IPS-18a (cell line): ENCODE measurements at regions not wholly inside any gene's neighbourhood (a gene's known extent, or its start where the extent isn't known, plus 50 kb on each side); places are given as distances from the start of the nearest gene placed in this dataset.

Experiments
- H3K27ac ChIP-seq: one replicate; pipeline ENCODE4 v1.5.1; 2013; ENCODE audit warnings: low read length
- H3K27me3 ChIP-seq: one replicate; pipeline ENCODE4 v1.6.1; 2013; ENCODE audit warnings: mild to moderate bottlenecking, low read length; ENCODE audit not compliant: control insufficient read depth, insufficient read depth
- H3K36me3 ChIP-seq: one replicate; pipeline ENCODE4 v1.6.1; 2013; ENCODE audit warnings: low read depth, low read length; ENCODE audit not compliant: control insufficient read depth
- H3K4me1 ChIP-seq: one replicate; pipeline ENCODE4 v1.6.1; 2013; ENCODE audit warnings: low read depth, low read length; ENCODE audit not compliant: control insufficient read depth
- H3K4me3 ChIP-seq: one replicate; pipeline ENCODE4 v1.5.1; 2013; ENCODE audit warnings: low read length
- H3K9ac ChIP-seq: one replicate; pipeline ENCODE4 v1.6.1; 2013; ENCODE audit warnings: mild to moderate bottlenecking, low read length, moderate library complexity
- H3K9me3 ChIP-seq: one replicate; pipeline ENCODE4 v1.6.1; 2013; ENCODE audit warnings: low read depth, low read length; ENCODE audit not compliant: control insufficient read depth

DNA sequence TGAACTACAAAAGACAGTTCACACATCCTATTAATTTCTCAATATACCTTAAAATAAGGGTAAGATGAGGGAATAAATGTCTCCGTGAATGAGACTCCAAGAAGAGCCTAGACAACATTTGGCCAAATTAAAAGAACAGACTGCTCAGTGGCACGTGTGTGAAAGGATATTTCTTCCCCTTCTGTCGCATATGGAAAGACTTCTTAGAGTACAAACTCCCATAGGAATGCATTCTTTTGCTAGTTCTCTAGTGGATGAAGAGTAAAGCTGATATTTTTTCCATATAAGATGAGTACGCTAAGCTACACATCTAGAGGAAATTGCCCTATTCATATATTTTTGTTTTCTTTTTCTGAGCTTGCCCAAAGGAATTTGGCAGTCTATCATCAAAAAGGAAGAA lies 710.0 kb upstream of the ID2 start:
- Histone ChIP-seq H3K36me3 (no peaks in the 10 kb centered on the region), H3K9ac (no peak overlapping the region), H3K4me1 (peaks cover 12% of the 10 kb centered on the region), H3K4me3 (no peak overlapping the region), H3K27me3 (no peaks in the 10 kb centered on the region), H3K9me3 (no peaks in the 10 kb centered on the region), H3K27ac (no peak overlapping the region)

DNA sequence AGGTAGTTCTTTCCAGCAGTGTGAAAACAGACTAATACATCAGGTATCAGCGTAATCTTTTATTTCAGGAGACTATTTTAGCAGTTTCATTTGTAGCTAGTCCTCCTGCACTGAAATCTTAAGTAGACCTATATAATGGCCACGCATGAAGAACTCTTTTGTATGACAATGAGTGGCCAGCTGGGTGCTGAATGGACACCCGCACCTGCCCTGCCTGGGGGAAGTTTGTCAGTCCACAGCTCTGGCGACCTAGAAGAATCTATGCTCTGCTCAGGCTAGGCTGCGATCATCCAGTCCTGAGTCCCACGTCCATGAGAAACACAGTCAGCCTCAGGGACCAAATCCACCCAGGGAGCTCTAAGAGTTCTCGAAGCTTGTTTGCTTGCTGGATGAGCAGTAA lies 709.2 kb upstream of the ID2 start:
- no peaks in the 10 kb centered on the region for H3K9me3 ChIP-seq
- H3K4me3 ChIP-seq = no peak overlapping the region
- H3K27me3 ChIP-seq = no peaks in the 10 kb centered on the region
- no peaks in the 10 kb centered on the region for H3K36me3 ChIP-seq
- H3K9ac ChIP-seq = no peak overlapping the region
- H3K27ac ChIP-seq = no peak overlapping the region
- H3K4me1 ChIP-seq = peaks cover 12% of the 10 kb centered on the region

DNA sequence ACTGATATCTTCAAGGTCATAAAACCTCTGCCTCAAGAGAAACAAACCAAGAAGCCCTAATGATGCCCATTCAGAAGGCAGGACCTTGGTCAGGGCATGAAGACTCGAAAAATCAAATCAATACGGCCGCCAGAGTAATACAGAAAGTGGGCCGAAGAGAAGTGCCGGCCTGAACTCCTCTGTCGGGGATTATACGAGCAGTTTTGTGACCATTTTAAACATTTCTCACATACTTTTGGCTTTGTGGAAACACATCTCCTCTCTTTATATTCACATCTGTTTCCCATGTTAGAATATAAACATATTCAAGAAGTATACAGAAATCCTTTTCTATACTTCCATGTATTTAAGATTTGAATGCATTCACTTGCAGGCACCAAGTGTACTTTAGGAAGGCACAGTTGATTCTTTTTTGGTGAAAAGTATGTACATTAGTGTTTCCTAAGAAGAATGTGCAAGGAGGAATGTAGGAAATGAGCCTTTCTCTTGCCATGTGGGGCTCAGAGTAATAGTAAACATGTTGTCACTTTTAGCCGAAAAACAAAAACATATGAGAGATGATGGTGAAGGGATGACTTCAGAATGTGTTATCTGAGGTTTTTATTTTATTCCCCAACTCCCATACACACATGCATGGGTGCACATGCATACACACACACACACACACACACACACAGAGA lies 707.9 kb upstream of the ID2 start:
- H3K4me1 ChIP-seq = peaks cover 12% of the 10 kb centered on the region
- no peaks in the 10 kb centered on the region for H3K27me3 ChIP-seq
- H3K9ac ChIP-seq = no peak overlapping the region
- H3K27ac ChIP-seq = no peak overlapping the region
- no peaks in the 10 kb centered on the region for H3K36me3 ChIP-seq
- no peaks in the 10 kb centered on the region for H3K9me3 ChIP-seq
- H3K4me3 ChIP-seq = no peak overlapping the region

DNA sequence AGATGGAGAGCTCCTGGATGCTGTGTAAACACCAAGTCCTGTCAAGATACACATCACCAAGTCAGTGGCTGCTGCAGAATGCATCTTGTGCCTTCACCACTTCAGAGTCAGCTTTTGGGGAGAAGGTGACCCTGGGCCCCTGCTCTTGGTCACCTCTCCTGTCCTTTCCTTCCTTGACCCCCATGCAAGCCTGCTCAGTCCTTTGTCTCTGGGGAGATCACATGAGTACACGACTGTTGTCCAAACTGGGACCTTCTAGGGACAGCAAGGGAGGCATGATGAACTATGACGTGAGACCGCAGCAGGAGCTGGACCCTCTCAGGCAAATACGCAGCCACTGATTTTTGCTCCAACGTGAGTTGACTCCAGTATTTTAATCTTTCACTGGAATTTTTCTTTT lies 706.9 kb upstream of the ID2 start:
- H3K27me3 ChIP-seq = no peaks in the 10 kb centered on the region
- no peaks in the 10 kb centered on the region for H3K9me3 ChIP-seq
- H3K4me1 ChIP-seq = peaks cover 12% of the 10 kb centered on the region
- H3K27ac ChIP-seq = no peak overlapping the region
- H3K4me3 ChIP-seq = no peak overlapping the region
- no peak overlapping the region for H3K9ac ChIP-seq
- no peaks in the 10 kb centered on the region for H3K36me3 ChIP-seq

DNA sequence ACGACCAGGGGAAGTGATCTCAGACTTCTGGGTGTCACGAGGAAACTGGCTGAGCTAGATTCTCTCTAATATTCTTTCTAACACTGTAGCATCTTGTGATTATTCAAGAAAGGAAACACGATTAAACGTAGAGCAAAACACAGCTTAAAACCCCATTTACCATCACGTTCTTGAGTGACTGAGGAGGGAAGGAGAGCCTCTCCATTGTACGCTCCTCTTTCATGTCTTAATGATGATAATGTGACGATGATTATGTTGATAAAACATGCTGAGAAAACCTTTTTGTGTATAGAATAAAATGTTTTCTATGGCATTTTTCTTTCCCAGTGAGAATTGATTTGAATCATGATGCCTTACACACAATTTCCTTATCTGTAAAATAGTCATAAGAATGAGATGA lies 705.6 kb upstream of the ID2 start:
- Histone ChIP-seq H3K36me3 (no peaks in the 10 kb centered on the region), H3K4me1 (peaks cover 12% of the 10 kb centered on the region), H3K27ac (no peak overlapping the region), H3K9me3 (no peaks in the 10 kb centered on the region), H3K27me3 (no peaks in the 10 kb centered on the region), H3K4me3 (no peak overlapping the region), H3K9ac (no peak overlapping the region)

DNA sequence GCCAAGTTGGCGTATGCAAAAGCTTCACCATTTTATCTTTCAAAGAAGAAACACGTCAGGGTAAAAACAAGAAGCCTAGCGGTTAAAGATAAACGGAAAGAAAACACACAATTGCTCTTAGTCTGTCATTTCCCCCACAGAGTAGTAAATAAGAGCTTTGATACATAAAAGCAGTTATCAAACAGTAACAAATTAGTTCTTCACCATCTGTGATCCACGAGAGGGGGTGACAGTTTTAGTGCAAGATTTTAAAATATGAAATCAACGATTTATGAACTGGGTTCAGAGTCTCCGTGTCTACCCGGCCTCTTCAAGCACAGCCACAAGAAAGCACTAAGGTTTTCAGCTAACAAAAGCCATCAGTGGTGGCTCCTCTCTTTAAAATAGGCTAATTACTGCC lies 703.9 kb upstream of the ID2 start:
- no peaks in the 10 kb centered on the region for H3K36me3 ChIP-seq
- no peaks in the 10 kb centered on the region for H3K27me3 ChIP-seq
- H3K4me1 ChIP-seq = peaks cover 4% of the 10 kb centered on the region
- no peak overlapping the region for H3K27ac ChIP-seq
- no peak overlapping the region for H3K9ac ChIP-seq
- H3K9me3 ChIP-seq = no peaks in the 10 kb centered on the region
- H3K4me3 ChIP-seq = no peak overlapping the region

DNA sequence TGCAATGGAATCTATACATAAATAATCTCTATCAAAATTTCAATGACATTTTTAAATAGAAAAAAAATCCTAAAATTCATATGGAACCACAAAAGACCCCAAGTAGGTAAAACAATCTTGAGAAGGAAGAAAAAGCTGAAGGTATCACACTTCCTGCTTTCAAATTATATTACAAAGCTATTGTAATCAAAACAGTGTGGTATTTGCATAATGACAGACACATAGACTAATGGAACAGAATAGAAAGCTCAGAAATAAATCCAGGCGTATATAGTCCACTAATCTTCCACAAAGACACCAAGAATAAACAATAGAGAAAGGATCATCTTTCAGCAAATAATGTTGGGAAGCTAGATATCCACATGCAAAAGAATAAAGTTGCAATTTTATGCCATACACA lies 699.8 kb upstream of the ID2 start:
- no peaks in the 10 kb centered on the region for H3K4me1 ChIP-seq
- H3K9me3 ChIP-seq = no peaks in the 10 kb centered on the region
- no peaks in the 10 kb centered on the region for H3K36me3 ChIP-seq
- no peaks in the 10 kb centered on the region for H3K27me3 ChIP-seq
- H3K27ac ChIP-seq = no peak overlapping the region
- no peak overlapping the region for H3K4me3 ChIP-seq
- no peak overlapping the region for H3K9ac ChIP-seq

DNA sequence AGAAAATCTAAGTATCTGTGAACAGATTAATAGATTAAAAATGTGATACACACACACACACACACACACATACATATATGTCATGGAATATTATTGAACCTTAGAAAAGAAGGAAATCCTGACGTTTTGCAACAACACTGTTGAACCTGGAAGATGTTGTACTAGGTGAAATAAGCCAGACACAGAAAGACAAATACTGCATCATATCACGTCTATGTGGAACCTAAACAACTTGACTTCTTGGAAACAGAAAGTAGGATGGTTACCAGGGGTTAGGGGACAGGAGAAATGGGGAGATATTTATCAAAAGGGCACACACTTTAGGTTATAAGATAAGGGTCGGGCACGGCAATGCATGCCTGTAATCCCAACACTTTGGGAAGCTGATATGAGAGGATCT lies 698.4 kb upstream of the ID2 start:
- Histone ChIP-seq H3K27me3 (no peaks in the 10 kb centered on the region), H3K4me1 (no peaks in the 10 kb centered on the region), H3K9ac (no peak overlapping the region), H3K36me3 (no peaks in the 10 kb centered on the region), H3K4me3 (no peak overlapping the region), H3K9me3 (no peaks in the 10 kb centered on the region), H3K27ac (no peak overlapping the region)

DNA sequence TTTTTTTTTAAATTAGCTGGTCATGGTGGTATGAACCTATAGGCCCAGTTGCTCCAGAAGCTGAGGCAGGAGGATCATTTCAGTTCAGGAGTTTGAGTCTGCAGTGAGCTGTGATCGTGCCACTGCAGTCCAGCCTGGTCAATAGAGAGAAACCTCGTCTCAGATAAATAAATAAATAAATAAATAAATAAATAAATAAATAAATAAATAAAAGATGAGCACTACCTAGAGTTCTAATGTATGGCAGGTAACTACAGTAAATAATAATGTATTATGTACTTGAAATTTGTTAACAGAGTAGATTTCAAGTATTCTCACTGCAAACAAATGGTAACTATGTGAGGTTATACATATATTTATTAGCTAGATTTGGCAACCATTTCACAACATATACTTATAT lies 697.9 kb upstream of the ID2 start:
- H3K9me3 ChIP-seq = no peaks in the 10 kb centered on the region
- H3K4me3 ChIP-seq = no peak overlapping the region
- no peak overlapping the region for H3K27ac ChIP-seq
- no peaks in the 10 kb centered on the region for H3K36me3 ChIP-seq
- no peaks in the 10 kb centered on the region for H3K27me3 ChIP-seq
- no peak overlapping the region for H3K9ac ChIP-seq
- no peaks in the 10 kb centered on the region for H3K4me1 ChIP-seq

DNA sequence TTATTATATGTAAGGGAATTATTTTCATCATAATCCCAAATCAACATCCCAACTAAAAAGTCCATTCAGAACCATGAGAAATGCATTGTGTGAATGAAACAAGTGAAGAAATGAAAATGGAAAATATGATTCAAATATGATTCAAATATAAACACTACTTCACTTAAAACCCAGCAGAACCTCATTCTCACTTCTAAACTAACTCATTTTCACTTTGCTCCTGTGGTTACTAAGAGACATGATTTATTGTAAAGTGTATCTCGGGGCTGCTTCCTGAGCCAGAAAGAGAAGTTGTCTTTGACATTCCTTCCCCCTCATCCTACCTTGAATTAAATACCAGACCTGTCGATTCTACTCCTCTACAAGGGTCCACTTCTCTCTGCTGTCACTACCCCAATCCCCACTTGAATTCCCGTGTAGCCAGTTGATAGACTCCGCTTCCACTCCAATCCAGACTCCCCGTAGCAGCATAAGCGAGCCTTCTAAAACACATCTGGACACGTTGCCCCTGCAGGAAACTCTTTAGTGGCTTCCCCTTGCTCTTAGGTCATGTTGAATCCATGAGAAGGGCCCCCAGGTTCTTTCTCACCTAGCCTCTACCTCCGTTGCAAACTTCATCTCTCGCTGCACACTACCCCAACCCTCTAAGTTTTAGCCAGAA lies 697.0 kb upstream of the ID2 start:
- H3K4me1 ChIP-seq = no peaks in the 10 kb centered on the region
- H3K4me3 ChIP-seq = no peak overlapping the region
- H3K9ac ChIP-seq = no peak overlapping the region
- H3K27me3 ChIP-seq = no peaks in the 10 kb centered on the region
- H3K27ac ChIP-seq = no peak overlapping the region
- H3K9me3 ChIP-seq = no peaks in the 10 kb centered on the region
- H3K36me3 ChIP-seq = no peaks in the 10 kb centered on the region

DNA sequence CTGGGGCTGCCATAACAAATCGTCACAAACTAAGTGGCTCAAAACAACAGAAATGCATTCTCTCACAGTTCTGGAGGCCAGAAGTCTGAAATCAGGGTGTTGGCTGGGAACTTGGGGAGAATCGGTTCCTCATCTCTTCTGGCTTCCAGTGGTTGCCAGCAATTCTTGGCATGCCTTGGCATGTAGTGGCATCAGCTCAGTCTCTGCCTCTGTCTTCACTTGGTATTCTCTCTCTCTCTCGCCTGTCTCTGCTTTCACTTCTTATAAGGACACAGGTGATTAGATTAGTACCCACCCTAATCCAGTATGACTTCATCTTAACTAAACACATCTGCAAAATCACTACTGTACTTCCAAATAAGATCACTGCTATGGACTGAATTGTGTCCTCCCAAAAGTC lies 695.4 kb upstream of the ID2 start:
- Histone ChIP-seq H3K4me1 (no peaks in the 10 kb centered on the region), H3K36me3 (no peaks in the 10 kb centered on the region), H3K27ac (no peak overlapping the region)

DNA sequence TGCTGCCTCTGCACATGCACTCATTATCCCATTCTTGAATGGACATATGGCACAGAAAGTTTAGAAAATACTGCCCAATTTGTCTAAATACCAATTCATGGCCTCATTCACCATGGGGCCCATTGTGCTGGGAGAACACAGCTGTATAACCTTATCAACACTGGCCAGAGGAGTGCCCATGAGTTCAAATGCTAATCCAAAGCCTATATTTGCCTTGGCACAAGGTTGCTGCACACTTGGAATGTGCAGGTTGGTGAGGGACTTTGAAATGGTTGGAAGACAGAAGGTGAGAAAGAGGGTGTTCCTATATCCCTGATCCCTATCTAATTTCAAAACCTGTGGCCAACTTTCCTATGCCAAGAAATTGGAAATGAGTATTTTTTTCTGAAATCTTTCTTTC lies 693.9 kb upstream of the ID2 start:
- Histone ChIP-seq H3K36me3 (no peaks in the 10 kb centered on the region), H3K9ac (no peak overlapping the region), H3K4me3 (no peak overlapping the region), H3K27ac (no peak overlapping the region), H3K9me3 (no peaks in the 10 kb centered on the region), H3K4me1 (no peaks in the 10 kb centered on the region), H3K27me3 (no peaks in the 10 kb centered on the region)

More for the DNA sequence above, 695.4 kb upstream of the ID2 start:
- Histone ChIP-seq H3K27me3 (no peaks in the 10 kb centered on the region), H3K4me3 (no peak overlapping the region), H3K9ac (no peak overlapping the region), H3K9me3 (no peaks in the 10 kb centered on the region)
